ENCODE measurements at regions not wholly inside any gene's neighbourhood (a gene's known extent, or its start where the extent isn't known, plus 50 kb on each side); places are given as distances from the start of the nearest gene placed in this dataset.
"Not testable (repeated sequence)": the region's sequence is repeated elsewhere in the genome, so short reads cannot be mapped to it uniquely, and the experiment has no call there.

GRCh38 chr4:177494791-177495190 is 52.6 kb upstream of the AGA start:
- Mint-ChIP-seq H3K9me3 (ENCODE audit: unreplicated experiment) (no peaks in the 10 kb centered on the region), H3K27me3 (ENCODE audit: insufficient read depth, unreplicated experiment) (no peaks in the 10 kb centered on the region), H3K36me3 (ENCODE audit: insufficient read depth, unreplicated experiment) (no peaks in the 10 kb centered on the region), H3K4me3 (ENCODE audit: unreplicated experiment) (no peak overlapping the region), H3K4me1 (ENCODE audit: low read depth, unreplicated experiment) (no peaks in the 10 kb centered on the region), H3K27ac (ENCODE audit: unreplicated experiment) (no peak overlapping the region)
- Histone ChIP-seq H3K4me3 (ENCODE audit: low read depth, low read length) (no peak overlapping the region), H3K4me1 (no peaks in the 10 kb centered on the region), H3K9me3 (no peaks in the 10 kb centered on the region), H3K27me3 (replicated peaks; ENCODE audit: control insufficient read depth, insufficient read depth, low read length) (no peaks in the 10 kb centered on the region), H3K36me3 (ENCODE audit: control insufficient read depth, insufficient read depth, low read length) (no peaks in the 10 kb centered on the region)
- TF ChIP-seq, protein P1, sequence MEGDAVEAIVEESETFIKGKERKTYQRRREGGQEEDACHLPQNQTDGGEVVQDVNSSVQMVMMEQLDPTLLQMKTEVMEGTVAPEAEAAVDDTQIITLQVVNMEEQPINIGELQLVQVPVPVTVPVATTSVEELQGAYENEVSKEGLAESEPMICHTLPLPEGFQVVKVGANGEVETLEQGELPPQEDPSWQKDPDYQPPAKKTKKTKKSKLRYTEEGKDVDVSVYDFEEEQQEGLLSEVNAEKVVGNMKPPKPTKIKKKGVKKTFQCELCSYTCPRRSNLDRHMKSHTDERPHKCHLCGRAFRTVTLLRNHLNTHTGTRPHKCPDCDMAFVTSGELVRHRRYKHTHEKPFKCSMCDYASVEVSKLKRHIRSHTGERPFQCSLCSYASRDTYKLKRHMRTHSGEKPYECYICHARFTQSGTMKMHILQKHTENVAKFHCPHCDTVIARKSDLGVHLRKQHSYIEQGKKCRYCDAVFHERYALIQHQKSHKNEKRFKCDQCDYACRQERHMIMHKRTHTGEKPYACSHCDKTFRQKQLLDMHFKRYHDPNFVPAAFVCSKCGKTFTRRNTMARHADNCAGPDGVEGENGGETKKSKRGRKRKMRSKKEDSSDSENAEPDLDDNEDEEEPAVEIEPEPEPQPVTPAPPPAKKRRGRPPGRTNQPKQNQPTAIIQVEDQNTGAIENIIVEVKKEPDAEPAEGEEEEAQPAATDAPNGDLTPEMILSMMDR (IDR thresholded peaks at IDR 0.05; ENCODE audit: insufficient read depth in 1 of 2, low read depth in 1 of 2, low read length in 1 of 2, severe bottlenecking in 1 of 2, unreplicated experiment in 1 of 2): no peak
- BruUV-seq (replicated peaks): no TSS peak
- DNase-seq: no peak
- intact Hi-C loops (cut with micrococcal nuclease; ENCODE audit: unreplicated experiment): no loop called here
- ChIA-PET CTCF (no interaction called here), POLR2A (no interaction called here)

- POLR2A ChIA-PET; BruUV-seq (replicated peaks); H3K27me3 Mint-ChIP-seq (ENCODE audit: insufficient read depth, unreplicated experiment); H3K9me3 ChIP-seq; intact Hi-C loops (cut with micrococcal nuclease; ENCODE audit: unreplicated experiment); H3K4me1 Mint-ChIP-seq (ENCODE audit: low read depth, unreplicated experiment); H3K4me3 ChIP-seq (ENCODE audit: low read depth, low read length); DNase-seq; H3K4me3 Mint-ChIP-seq (ENCODE audit: unreplicated experiment); CTCF ChIA-PET; H3K27ac Mint-ChIP-seq (ENCODE audit: unreplicated experiment); H3K9me3 Mint-ChIP-seq (ENCODE audit: unreplicated experiment); H3K4me1 ChIP-seq; H3K36me3 ChIP-seq (ENCODE audit: control insufficient read depth, insufficient read depth, low read length); H3K36me3 Mint-ChIP-seq (ENCODE audit: insufficient read depth, unreplicated experiment); H3K27me3 ChIP-seq (replicated peaks; ENCODE audit: control insufficient read depth, insufficient read depth, low read length): not testable (repeated sequence)
These were observed 53.4 kb upstream of the AGA start for GRCh38 chr4:177495626-177496025.

DNA sequence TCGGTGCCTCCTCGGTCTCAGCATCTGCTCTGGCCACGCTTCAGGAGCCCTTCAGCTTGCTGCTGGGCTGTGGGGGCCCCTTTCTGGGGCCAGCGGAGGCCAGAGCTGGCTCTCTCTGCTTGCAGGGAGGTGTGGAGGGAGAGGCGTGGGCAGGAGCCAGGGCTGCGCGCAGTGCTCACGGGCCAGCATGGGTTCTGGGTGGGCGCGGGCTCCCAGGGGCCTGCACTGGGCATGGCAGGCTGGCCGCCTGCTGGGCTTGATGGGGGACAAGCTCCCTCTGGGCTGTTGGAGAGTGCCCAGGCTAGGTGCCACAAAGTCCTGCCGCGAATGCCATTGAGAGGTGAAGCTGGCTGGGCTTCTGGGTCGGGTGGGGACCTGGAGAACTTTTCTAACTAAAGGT is 57.3 kb upstream of the AGA start:
- DNase-seq: no peak
- Histone ChIP-seq H3K27me3 (replicated peaks; ENCODE audit: control insufficient read depth, insufficient read depth, low read length) (no peaks in the 10 kb centered on the region), H3K9me3 (no peaks in the 10 kb centered on the region), H3K36me3 (ENCODE audit: control insufficient read depth, insufficient read depth, low read length) (no peaks in the 10 kb centered on the region), H3K4me3 (ENCODE audit: low read depth, low read length) (no peak overlapping the region), H3K4me1 (no peaks in the 10 kb centered on the region)
- H3K4me3 Mint-ChIP-seq (ENCODE audit: unreplicated experiment): no peak overlapping the region
- H3K27me3 Mint-ChIP-seq (ENCODE audit: insufficient read depth, unreplicated experiment): peaks cover 5% of the 10 kb centered on the region
- TF ChIP-seq, protein P1 (IDR thresholded peaks at IDR 0.05; ENCODE audit: insufficient read depth in 1 of 2, low read depth in 1 of 2, low read length in 1 of 2, severe bottlenecking in 1 of 2, unreplicated experiment in 1 of 2): no peak
- H3K9me3 Mint-ChIP-seq (ENCODE audit: unreplicated experiment): peaks cover 11% of the 10 kb centered on the region
- BruUV-seq (replicated peaks): no TSS peak
- intact Hi-C loops (cut with micrococcal nuclease; ENCODE audit: unreplicated experiment): no loop called here
- H3K36me3 Mint-ChIP-seq (ENCODE audit: insufficient read depth, unreplicated experiment): no peaks in the 10 kb centered on the region
- ChIA-PET POLR2A (no interaction called here), CTCF (no interaction called here)
- H3K27ac Mint-ChIP-seq (ENCODE audit: unreplicated experiment): no peak overlapping the region
- H3K4me1 Mint-ChIP-seq (ENCODE audit: low read depth, unreplicated experiment): no peaks in the 10 kb centered on the region

DNA sequence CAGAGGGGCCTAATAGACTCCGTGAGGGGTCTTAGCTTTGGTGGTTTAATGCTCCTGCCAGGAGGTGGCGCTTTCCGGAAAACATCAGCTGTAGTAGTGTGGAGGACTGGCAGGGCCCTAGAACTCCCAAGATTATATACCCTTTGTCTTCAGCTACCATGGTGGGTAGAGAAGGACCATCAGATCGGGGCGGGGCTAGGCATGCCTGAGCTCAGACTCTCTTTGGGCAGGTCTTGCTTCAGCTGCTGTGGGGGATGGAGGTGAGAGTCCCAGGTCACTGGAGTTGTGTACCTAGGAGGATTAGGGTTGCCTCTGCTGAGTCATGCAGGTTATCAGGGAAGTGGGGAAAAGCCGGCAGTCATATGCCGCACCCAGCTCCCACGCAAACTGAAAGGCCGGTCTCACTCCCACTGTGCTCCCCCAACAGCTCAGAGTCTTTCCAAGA is 63.0 kb upstream of the AGA start:
- intact Hi-C loops (cut with micrococcal nuclease; ENCODE audit: unreplicated experiment): no loop called here
- peak overlapping the region; percentile 66 for H3K27ac Mint-ChIP-seq (ENCODE audit: unreplicated experiment)
- TF ChIP-seq, protein P1 (IDR thresholded peaks at IDR 0.05; ENCODE audit: insufficient read depth in 1 of 2, low read depth in 1 of 2, low read length in 1 of 2, severe bottlenecking in 1 of 2, unreplicated experiment in 1 of 2): no peak
- ChIA-PET CTCF (no interaction called here), POLR2A (no interaction called here)
- H3K4me3 Mint-ChIP-seq (ENCODE audit: unreplicated experiment): no peak overlapping the region
- H3K4me3 ChIP-seq (ENCODE audit: low read depth, low read length): no peak overlapping the region
- no peaks in the 10 kb centered on the region for H3K36me3 ChIP-seq (ENCODE audit: control insufficient read depth, insufficient read depth, low read length)
- peak; percentile 4 to 50 for DNase-seq
- H3K27me3 Mint-ChIP-seq (ENCODE audit: insufficient read depth, unreplicated experiment): peaks cover 5% of the 10 kb centered on the region
- H3K4me1 ChIP-seq: peaks cover 8% of the 10 kb centered on the region; the same call in 1 of the 2 replicates
- no TSS peak for BruUV-seq (replicated peaks)
- no peaks in the 10 kb centered on the region for H3K36me3 Mint-ChIP-seq (ENCODE audit: insufficient read depth, unreplicated experiment)
- no peaks in the 10 kb centered on the region for H3K9me3 ChIP-seq
- peaks cover 11% of the 10 kb centered on the region for H3K9me3 Mint-ChIP-seq (ENCODE audit: unreplicated experiment)
- H3K27me3 ChIP-seq (replicated peaks; ENCODE audit: control insufficient read depth, insufficient read depth, low read length): no peaks in the 10 kb centered on the region
- no peaks in the 10 kb centered on the region for H3K4me1 Mint-ChIP-seq (ENCODE audit: low read depth, unreplicated experiment)

Measured in Caco-2 (cell line).